ENCODE measurements at regions not wholly inside any gene's neighbourhood (a gene's known extent, or its start where the extent isn't known, plus 50 kb on each side); places are given as distances from the start of the nearest gene placed in this dataset.

DNA sequence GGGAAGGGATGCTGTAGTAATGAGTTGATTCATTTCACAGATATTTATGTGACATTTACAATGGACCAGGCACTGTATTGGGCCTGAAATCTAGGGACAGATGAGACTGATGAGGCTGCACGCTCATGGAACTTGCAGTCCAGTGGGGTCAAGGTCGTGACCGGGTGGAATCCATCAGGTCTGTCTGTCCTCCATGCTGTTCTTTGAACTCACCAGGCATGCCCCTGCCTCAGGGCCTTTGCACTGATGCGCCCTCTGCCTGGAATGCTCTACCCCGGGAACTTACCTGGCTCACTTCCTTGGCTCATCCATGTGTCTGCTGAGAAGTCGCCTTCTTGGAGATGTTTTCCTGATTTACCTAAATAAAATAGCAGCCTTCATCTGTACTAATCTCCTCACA, 200.1 kb downstream of the VRK1 start:
- Histone ChIP-seq H3K36me3 (ENCODE audit: control insufficient read depth, insufficient read depth, low read length) (no peaks in the 10 kb centered on the region), H3K9ac (no peak overlapping the region), H3K9me3 (ENCODE audit: control insufficient read depth, low read length) (no peaks in the 10 kb centered on the region), H2AFZ (no peak overlapping the region), H3K4me3 (ENCODE audit: low read depth, low read length) (no peak overlapping the region), H3K4me2 (ENCODE audit: low read length) (no peak overlapping the region), H3K27me3 (ENCODE audit: control insufficient read depth, insufficient read depth, low read length) (no peaks in the 10 kb centered on the region), H3K4me1 (no peaks in the 10 kb centered on the region), H3K79me2 (no peaks in the 10 kb centered on the region), H3K27ac (no peak overlapping the region)
- no peak for TF ChIP-seq CTCF (IDR thresholded peaks at IDR 0.05)

DNA sequence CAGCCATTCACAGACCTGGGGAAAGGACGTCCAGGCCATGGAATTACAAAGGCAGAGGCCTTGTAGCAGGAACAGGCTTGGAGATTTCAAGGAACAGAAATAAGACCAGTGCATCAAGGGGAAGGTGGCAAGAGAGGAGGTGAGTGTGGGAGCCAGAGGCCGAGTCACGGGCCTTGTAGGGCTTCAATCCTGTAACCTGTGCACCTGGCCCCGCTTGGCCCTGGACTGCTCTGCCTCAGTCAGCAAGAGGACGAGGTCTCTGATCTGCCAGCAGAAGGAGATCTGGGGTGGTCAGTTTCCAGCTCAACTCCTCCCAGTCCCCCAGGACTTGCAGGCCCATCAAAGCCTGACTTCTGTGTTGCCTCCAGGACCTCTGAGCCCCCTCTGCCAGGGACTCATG, 200.8 kb downstream of the VRK1 start:
- Histone ChIP-seq H3K9ac (no peak overlapping the region), H3K4me2 (ENCODE audit: low read length) (no peak overlapping the region), H2AFZ (no peak overlapping the region), H3K4me3 (ENCODE audit: low read depth, low read length) (no peak overlapping the region), H3K27me3 (ENCODE audit: control insufficient read depth, insufficient read depth, low read length) (no peaks in the 10 kb centered on the region), H3K4me1 (no peaks in the 10 kb centered on the region), H3K9me3 (ENCODE audit: control insufficient read depth, low read length) (no peaks in the 10 kb centered on the region), H3K79me2 (no peaks in the 10 kb centered on the region), H3K36me3 (ENCODE audit: control insufficient read depth, insufficient read depth, low read length) (no peaks in the 10 kb centered on the region), H3K27ac (no peak overlapping the region)
- no peak for TF ChIP-seq CTCF (IDR thresholded peaks at IDR 0.05)

GRCh38 chr14:96999654-97000155, 202.5 kb downstream of the VRK1 start:
- H3K27ac ChIP-seq, result no peak overlapping the region
- no peaks in the 10 kb centered on the region for H3K36me3 ChIP-seq (ENCODE audit: control insufficient read depth, insufficient read depth, low read length)
- no peak overlapping the region for H3K4me3 ChIP-seq (ENCODE audit: low read depth, low read length)
- no peaks in the 10 kb centered on the region for H3K9me3 ChIP-seq (ENCODE audit: control insufficient read depth, low read length)
- H3K9ac ChIP-seq, result no peak overlapping the region
- no peak overlapping the region for H2AFZ ChIP-seq
- no peaks in the 10 kb centered on the region for H3K4me1 ChIP-seq
- no peak overlapping the region for H3K4me2 ChIP-seq (ENCODE audit: low read length)
- TF ChIP-seq CTCF (IDR thresholded peaks at IDR 0.05), result no peak
- no peaks in the 10 kb centered on the region for H3K27me3 ChIP-seq (ENCODE audit: control insufficient read depth, insufficient read depth, low read length)
- no peaks in the 10 kb centered on the region for H3K79me2 ChIP-seq

GRCh38 chr14:97002454-97002853, 205.3 kb downstream of the VRK1 start:
- Histone ChIP-seq H3K9me3 (ENCODE audit: control insufficient read depth, low read length) (no peaks in the 10 kb centered on the region), H2AFZ (no peak overlapping the region), H3K27ac (no peak overlapping the region), H3K4me3 (ENCODE audit: low read depth, low read length) (no peak overlapping the region), H3K9ac (no peak overlapping the region), H3K36me3 (ENCODE audit: control insufficient read depth, insufficient read depth, low read length) (no peaks in the 10 kb centered on the region), H3K4me2 (ENCODE audit: low read length) (no peak overlapping the region), H3K4me1 (no peaks in the 10 kb centered on the region), H3K79me2 (no peaks in the 10 kb centered on the region), H3K27me3 (ENCODE audit: control insufficient read depth, insufficient read depth, low read length) (no peaks in the 10 kb centered on the region)
- no peak for TF ChIP-seq CTCF (IDR thresholded peaks at IDR 0.05)

- no peaks in the 10 kb centered on the region for H3K9me3 ChIP-seq (ENCODE audit: control insufficient read depth, low read length)
- no peaks in the 10 kb centered on the region for H3K27me3 ChIP-seq (ENCODE audit: control insufficient read depth, insufficient read depth, low read length)
- H3K79me2 ChIP-seq, result no peaks in the 10 kb centered on the region
- no peaks in the 10 kb centered on the region for H3K4me1 ChIP-seq
- no peak overlapping the region for H3K27ac ChIP-seq
- TF ChIP-seq CTCF (IDR thresholded peaks at IDR 0.05), result no peak
- no peaks in the 10 kb centered on the region for H3K36me3 ChIP-seq (ENCODE audit: control insufficient read depth, insufficient read depth, low read length)
- H3K4me3 ChIP-seq (ENCODE audit: low read depth, low read length), result no peak overlapping the region
- H2AFZ ChIP-seq, result no peak overlapping the region
- H3K4me2 ChIP-seq (ENCODE audit: low read length), result no peak overlapping the region
- H3K9ac ChIP-seq, result no peak overlapping the region
Observed at GRCh38 chr14:97005934-97006333, 208.8 kb downstream of the VRK1 start.
